HEK293 (cell line): ENCODE measurements at regions not wholly inside any gene's neighbourhood (a gene's known extent, or its start where the extent isn't known, plus 50 kb on each side); places are given as distances from the start of the nearest gene placed in this dataset.

Source experiments
- BCL11A ChIP-seq: fragments of 450-650 bp; formaldehyde crosslinking; IDR thresholded peaks from 2 replicates; pipeline ENCODE4 v1.5.1; 2016; ENCODE audit warnings: low read depth, missing biosample characterization, missing genetic modification characterization
- PRDM1 ChIP-seq: fragments of 450-650 bp; formaldehyde crosslinking; IDR thresholded peaks from 2 replicates; pipeline ENCODE4; 2016; ENCODE audit warnings: missing biosample characterization, missing genetic modification characterization
- YY1 ChIP-seq: fragments of 450-650 bp; formaldehyde crosslinking; IDR thresholded peaks from 2 replicates; pipeline ENCODE4 v1.5.1; 2018; ENCODE audit warnings: missing biosample characterization, missing genetic modification characterization
- ZNF248 ChIP-seq: fragments of 450-650 bp; formaldehyde crosslinking; IDR thresholded peaks from 2 replicates; pipeline ENCODE4 v1.5.1; 2017; ENCODE audit warnings: missing biosample characterization, missing genetic modification characterization
- ZNF274 ChIP-seq, 2 experiments: fragments of 200-500 bp in 1 of 2; fragments of 450-650 bp in 1 of 2; sonication (Bioruptor generic) in 1 of 2; formaldehyde crosslinking in 1 of 2; IDR thresholded peaks; 2 replicates each; pipeline versions ENCODE4 v1.5.1 to v1.6.1; 2014 to 2016; ENCODE audit warnings: borderline replicate concordance in 1 of 2, inconsistent platforms in 1 of 2, low read length in 1 of 2, missing biosample characterization in 1 of 2, missing genetic modification characterization in 1 of 2
- TF ChIP-seq, protein P1 (sequence below): fragments of 450-650 bp; formaldehyde crosslinking; IDR thresholded peaks from 2 replicates; pipeline ENCODE4 v1.5.1; 2016; ENCODE audit warnings: missing biosample characterization, missing genetic modification characterization
- TF ChIP-seq, protein P2 (sequence below): fragments of 450-650 bp; formaldehyde crosslinking; IDR thresholded peaks from 2 replicates; pipeline ENCODE4 v1.5.1; 2016; ENCODE audit warnings: missing biosample characterization, missing genetic modification characterization, low read depth
- TF ChIP-seq, protein P3 (sequence below): fragments of 450-650 bp; formaldehyde crosslinking; IDR thresholded peaks from 2 replicates; pipeline ENCODE4 v1.5.1; 2016; ENCODE audit warnings: missing biosample characterization, missing genetic modification characterization, low read depth

DNA sequence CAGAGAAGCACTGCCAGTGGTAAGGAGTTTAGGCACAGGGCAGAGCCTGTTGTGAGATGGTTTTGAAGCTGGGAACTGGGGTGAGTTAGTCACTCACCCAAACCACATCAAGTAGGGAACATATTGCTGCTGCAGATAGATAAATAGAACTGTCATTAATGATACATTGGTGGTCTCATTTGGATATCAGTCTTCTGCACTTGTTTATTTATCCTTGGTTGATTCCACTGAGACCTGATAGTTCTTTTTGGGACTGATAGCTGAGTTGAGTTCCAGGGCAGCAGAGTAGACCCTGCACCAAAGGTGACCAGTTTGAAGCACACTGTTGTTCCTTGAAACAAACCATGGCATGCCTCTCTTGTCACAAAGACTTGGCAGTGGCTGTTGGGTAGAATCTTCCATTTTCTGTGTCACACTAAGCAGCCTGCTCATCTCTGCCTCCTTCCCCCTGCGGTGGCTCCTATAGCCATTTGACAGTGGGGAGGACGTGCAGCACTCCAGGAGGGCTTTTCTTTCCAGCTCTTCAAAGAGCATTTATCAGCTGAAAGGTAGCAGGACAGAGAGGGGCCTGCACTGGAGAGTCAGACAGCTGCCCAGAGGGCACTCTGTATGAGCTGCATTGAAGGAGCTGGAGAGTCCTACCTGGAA lies 59.7 kb upstream of the TMEM164 start:
- TF ChIP-seq YY1 (tag by site-specific recombination) (no peak), BCL11A (no peak), ZNF274 (IDR thresholded peaks at IDR 0.05; ENCODE audit: low read length) (no peak), ZNF274 (tag by site-specific recombination; IDR thresholded peaks at IDR 0.05; ENCODE audit: borderline replicate concordance) (no peak), ZNF248 (tag by site-specific recombination) (no peak), PRDM1 (tag by site-specific recombination) (no peak)
- TF ChIP-seq, protein P1, sequence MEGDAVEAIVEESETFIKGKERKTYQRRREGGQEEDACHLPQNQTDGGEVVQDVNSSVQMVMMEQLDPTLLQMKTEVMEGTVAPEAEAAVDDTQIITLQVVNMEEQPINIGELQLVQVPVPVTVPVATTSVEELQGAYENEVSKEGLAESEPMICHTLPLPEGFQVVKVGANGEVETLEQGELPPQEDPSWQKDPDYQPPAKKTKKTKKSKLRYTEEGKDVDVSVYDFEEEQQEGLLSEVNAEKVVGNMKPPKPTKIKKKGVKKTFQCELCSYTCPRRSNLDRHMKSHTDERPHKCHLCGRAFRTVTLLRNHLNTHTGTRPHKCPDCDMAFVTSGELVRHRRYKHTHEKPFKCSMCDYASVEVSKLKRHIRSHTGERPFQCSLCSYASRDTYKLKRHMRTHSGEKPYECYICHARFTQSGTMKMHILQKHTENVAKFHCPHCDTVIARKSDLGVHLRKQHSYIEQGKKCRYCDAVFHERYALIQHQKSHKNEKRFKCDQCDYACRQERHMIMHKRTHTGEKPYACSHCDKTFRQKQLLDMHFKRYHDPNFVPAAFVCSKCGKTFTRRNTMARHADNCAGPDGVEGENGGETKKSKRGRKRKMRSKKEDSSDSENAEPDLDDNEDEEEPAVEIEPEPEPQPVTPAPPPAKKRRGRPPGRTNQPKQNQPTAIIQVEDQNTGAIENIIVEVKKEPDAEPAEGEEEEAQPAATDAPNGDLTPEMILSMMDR (tag by site-specific recombination), result no peak
- TF ChIP-seq, protein P2, sequence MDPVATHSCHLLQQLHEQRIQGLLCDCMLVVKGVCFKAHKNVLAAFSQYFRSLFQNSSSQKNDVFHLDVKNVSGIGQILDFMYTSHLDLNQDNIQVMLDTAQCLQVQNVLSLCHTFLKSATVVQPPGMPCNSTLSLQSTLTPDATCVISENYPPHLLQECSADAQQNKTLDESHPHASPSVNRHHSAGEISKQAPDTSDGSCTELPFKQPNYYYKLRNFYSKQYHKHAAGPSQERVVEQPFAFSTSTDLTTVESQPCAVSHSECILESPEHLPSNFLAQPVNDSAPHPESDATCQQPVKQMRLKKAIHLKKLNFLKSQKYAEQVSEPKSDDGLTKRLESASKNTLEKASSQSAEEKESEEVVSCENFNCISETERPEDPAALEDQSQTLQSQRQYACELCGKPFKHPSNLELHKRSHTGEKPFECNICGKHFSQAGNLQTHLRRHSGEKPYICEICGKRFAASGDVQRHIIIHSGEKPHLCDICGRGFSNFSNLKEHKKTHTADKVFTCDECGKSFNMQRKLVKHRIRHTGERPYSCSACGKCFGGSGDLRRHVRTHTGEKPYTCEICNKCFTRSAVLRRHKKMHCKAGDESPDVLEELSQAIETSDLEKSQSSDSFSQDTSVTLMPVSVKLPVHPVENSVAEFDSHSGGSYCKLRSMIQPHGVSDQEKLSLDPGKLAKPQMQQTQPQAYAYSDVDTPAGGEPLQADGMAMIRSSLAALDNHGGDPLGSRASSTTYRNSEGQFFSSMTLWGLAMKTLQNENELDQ (tag by site-specific recombination), result no peak
- TF ChIP-seq, protein P3, sequence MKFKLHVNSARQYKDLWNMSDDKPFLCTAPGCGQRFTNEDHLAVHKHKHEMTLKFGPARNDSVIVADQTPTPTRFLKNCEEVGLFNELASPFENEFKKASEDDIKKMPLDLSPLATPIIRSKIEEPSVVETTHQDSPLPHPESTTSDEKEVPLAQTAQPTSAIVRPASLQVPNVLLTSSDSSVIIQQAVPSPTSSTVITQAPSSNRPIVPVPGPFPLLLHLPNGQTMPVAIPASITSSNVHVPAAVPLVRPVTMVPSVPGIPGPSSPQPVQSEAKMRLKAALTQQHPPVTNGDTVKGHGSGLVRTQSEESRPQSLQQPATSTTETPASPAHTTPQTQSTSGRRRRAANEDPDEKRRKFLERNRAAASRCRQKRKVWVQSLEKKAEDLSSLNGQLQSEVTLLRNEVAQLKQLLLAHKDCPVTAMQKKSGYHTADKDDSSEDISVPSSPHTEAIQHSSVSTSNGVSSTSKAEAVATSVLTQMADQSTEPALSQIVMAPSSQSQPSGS (tag by site-specific recombination), result no peak
